ENCODE measurements at regions not wholly inside any gene's neighbourhood (a gene's known extent, or its start where the extent isn't known, plus 50 kb on each side); places are given as distances from the start of the nearest gene placed in this dataset.
A peak's percentile ranks its signal among the peaks of the same experiment; 100 is the strongest.
"Not testable (repeated sequence)": the region's sequence is repeated elsewhere in the genome, so short reads cannot be mapped to it uniquely, and the experiment has no call there.

DNA sequence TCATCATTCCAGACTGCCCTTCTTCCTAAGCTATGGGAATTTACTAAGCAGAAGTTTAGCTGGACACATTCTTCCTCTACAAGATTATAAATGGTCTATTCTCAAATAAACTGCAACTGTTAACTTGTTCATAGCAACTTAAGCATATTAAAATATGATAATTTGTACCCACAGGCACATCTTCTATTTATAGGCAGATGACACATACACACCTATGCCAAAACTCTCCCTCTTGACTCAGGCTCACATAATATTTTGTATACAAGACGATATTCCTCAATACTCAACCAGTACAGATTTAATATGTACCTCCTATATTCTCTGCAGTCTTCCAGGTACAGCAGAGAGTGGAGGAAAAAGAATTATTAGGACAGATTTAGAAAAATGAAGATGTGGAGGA, 232.7 kb upstream of the KIAA1217 start:
- DNase-seq, result no peak

GRCh38 chr10:23978317-23978716, 230.6 kb upstream of the KIAA1217 start:
- no peak for DNase-seq

DNA sequence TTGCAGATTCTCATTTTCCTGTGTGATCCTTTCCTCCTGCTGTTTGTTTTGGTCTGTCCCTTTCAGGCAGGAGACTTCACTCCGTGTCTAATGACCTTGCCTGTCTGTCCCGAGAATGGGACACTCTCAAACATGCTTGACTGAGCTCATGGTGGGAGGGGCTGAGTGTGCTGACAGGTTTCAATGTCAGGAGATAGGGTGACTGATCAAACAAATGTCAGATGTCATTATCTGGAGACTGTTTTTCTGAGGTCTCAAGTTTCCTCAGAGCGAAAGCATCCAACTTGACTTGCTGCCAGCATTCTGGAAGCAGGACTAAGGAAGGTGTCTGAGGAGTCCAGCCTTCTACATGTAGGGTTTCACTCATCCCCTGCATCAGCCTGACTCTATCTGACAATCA, 228.8 kb upstream of the KIAA1217 start:
- no peak for DNase-seq

DNA sequence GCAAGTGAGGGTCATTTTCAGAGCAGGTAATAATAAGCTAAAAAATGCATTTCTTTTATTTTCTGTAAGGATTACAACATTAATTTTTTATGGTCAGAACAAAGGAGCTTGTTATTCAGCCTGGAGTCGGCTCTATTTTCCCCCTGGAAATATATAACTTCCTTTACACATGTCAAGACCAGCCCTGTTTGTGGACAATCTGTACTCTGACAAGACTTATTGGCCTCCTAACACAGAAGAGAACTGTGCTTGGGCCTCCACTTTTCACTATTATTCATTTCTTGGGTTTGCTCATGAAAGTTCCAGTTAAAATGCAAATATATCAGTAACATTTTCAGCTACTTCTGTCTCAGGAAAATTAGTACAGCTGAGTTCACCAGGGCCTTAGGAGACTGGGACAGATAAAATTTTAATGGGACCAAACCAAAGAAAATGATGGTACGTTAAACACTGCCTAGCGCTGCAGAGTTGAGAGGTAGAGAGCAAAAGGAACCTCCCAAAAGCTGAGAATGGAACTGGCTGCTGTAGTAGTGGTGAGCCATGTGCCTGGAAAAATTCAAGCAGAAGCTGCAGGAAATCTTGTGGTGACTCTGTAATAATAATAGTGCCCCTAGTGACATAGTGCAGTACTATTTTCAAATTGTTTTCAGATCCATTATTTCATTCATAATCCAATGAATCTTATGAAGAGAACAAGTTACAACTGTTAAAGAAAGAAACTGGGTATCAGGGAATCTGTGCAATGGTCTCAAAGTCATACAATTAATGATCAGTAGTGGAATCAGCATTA, 227.2 kb upstream of the KIAA1217 start:
- DNase-seq, result no peak

DNA sequence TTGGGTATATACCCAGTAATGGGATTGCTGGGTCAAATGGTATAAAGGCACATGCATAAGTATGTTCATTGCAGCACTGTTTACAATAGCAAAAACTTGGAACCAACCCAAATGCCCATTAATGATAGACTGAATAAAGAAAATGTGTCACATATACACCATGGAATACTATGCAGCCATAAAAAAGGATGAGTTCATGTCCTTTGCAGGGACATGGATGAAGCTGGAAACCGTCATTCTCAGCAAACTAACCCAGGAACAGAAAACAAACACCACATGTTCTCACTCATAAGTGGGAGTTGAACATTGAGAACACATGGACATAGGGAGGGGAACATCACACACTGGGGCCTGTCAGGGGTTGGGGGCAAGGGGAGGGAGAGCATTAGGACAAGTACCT, 224.5 kb upstream of the KIAA1217 start:
- not testable (repeated sequence) for DNase-seq

- DNase-seq, result no peak
Measured at GRCh38 chr10:23988006-23988405, 220.9 kb upstream of the KIAA1217 start.

DNA sequence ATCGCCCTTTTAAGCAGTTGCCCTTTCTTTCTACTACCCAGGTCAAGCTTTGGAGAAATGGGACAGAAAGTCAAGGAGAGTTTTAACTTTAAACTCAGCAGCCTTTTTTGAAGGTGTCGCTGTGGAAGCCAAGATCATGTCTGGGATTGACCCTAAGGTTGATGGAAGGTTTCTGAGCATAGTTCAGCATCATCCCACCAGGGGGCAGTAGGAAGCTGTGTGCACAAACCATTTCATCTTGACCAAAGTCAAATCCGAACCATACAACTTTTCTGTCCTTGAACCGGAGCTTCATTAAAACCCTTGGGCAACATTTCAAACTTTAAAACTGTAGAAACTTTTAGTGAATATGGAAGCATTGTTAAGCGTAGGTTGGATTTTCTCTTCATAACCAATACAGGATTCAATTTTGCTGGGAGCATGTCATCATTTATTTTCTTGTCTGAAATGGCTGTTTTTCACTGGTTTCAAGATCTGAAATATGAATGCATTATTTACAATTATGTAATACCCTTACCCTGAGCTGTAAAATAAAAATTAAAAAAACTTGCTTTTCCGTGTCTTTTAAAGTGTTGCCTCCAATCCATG, 214.4 kb upstream of the KIAA1217 start:
- DNase-seq, result peak; percentile 7

GRCh38 chr10:23999445-23999844, 209.5 kb upstream of the KIAA1217 start:
- DNase-seq, result no peak

- no peak for DNase-seq
Measured at GRCh38 chr10:24000271-24000813, 208.6 kb upstream of the KIAA1217 start.

- no peak for DNase-seq
Measured at GRCh38 chr10:24006741-24007140, 202.2 kb upstream of the KIAA1217 start.

DNA sequence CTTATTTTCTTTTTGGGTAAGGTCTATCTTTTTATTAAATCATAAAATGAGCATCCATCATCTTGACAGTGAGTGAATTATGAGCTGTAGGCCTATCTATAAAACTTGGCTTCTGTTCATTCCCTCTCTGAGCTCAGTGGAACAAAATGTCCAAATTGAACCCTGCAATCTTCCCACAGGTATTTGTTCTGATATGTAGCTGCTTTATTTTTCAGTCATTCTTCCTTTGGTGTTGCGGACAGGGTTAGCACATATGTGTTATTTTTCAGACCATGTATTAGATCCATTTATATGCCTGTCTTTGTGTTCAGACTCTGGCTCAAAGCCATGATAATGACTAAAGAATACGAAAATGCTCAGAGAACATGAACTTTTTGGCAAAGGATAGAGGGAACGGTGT, 201.6 kb upstream of the KIAA1217 start:
- DNase-seq, result no peak

DNA sequence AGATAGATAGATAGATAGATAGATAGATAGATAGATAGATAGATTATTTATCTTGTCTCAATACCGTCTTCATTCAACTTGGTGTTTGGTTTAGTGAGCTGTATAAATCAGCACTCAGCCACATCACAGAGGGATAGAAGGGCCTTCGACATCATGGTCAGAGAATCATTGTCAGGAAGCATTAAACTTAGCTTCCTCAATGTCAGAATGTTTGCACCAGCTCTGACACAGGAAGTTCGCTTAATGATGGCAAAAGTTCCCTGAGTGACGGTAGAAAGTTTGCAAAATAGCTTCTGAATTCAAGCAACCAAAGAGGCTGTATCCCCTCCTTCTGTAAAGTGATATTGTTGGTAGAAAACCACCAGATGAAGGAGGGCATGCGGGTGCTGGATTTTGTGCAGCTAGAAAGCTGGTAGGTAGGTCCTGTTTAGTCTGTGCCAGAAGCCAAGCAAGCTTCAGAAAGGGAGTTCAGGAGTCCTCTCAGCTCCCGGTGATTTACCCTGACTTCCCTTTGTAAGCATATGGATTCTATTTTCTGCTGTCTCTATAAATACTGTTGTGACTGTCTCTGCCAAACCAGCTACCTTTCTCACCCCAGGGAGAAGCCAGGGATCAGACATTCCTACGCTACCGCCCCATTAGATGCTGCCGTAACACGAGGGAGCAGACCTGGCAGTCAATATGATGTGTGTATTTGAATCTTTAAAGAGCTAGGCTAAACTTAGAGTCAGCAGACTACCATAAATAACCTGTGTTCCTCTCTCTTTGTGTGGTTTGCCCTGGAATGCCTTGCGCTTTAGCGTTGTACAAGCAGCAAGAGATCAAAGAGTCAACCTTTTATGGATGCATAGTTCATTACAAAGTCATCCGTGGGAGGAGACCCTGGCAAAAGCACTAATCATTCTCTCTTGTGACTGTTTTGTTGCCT, 200.5 kb upstream of the KIAA1217 start:
- DNase-seq, result no peak

- no peak for DNase-seq
Measured at GRCh38 chr10:24009115-24009514, 199.8 kb upstream of the KIAA1217 start.

GRCh38 chr10:24009736-24010135, 199.2 kb upstream of the KIAA1217 start:
- DNase-seq, result no peak

DNA sequence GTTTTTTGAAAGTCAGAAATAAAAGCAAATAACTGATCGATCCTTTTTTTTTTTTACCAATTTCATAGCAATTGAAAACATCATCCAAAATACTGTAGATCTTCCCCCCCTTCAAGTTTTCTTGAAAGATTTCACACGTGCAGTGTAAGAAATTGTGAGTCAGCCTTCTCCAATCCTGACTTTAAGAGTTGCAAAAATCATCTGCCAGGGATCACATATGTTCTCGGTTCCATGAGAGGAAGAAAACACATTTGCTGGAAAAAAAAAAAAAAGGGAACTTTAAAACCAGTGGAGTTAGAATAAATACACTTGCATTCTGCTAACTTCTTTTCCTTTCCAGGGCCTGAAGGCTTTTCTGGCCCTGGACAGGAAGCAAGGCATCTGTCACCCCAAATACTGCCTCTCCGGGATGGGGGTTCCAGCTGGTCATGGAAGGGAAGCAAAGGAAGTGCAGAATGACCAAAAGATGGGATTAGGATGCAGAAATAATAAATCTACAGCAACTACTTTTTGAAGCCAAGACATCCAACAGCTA, 198.4 kb upstream of the KIAA1217 start:
- no peak for DNase-seq

DNA sequence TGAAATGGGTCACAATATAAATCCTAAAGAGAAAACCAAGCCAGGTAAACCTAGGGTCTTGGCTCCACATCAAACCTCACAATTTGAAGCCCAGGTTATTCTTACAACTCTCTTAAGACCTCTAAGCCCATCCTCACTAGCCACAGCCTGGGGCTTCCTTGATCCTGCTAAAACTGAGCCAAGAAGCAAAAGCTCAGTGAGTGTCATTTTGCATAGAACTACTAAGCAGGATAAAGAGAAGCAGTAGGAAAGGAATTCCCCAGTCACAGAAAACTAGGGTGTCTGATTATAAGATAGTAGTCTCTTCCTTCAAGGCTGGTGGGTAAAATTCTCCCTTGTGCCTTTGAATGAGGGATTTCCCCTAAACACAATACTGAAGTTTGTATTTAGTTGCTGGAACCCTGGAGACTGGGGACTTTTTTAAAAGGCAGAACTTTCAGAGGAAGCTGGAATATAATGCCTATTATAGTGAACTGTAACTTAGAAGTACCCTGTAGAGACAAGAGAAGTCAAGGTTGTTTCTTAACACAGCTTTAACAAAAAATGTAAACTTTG, 196.6 kb upstream of the KIAA1217 start:
- no peak for DNase-seq

DNA sequence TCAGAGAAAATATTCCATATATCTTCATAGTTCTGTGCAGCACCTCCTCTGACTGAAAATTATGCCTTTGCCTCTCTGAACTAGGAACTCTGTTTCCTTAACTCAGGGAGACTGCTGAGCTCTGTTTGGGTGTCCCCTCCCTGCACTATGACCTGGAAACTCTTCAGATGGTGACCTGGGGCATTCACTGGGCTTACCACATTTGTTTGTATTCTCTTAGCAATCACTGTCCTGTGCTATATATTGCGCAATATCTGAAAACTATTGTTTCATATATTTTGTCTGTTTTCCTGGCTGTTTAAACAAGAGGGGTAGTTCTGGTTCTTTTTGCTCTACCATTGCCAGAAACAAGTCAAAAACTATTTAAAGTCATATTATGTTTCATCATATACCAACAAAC, 181.8 kb upstream of the KIAA1217 start:
- DNase-seq, result no peak

DNA sequence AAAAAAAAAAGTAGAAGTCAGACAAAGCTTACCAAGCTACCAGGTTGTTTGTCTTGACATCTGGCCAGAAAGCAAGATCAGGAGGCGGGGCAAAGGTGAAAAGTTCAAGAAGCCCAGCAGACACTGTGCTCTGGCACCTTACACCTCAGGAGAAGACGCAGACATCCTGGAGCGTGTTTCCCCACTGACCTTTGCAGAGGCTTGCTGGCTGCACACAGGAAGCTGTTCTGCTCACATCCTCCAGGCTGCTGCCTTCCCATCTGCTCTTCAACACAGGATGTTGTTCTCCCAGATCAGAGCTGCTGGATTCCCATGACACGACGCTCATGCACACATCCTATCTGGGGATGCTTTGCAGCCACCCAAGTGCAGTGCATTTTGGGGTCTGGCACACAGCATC, 174.4 kb upstream of the KIAA1217 start:
- DNase-seq, result peak; percentile 2

GRCh38 chr10:24035761-24036160, 173.2 kb upstream of the KIAA1217 start:
- no peak for DNase-seq

DNA sequence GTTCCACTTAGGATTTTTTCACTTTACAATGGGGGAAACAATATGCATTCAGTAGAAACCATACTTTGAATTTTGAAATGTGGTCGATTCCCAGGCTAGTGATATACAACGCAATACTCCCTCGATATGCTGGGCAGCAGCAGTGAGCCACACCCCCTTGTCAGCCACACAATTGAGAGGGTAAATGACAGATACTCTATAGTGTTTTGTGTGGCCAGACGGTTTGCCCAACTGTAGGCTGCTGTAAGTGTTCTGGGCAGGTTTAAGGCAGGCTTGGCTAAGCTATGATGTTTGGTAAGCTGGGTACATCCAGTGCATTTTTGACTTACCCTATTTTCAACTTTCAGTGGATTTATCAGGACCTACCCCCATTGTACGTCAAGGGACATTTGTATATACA, 169.6 kb upstream of the KIAA1217 start:
- DNase-seq, result no peak

- DNase-seq, result no peak
Measured at GRCh38 chr10:24039897-24040296, 169.0 kb upstream of the KIAA1217 start.

- DNase-seq, result no peak
Measured at GRCh38 chr10:24041034-24041433, 167.9 kb upstream of the KIAA1217 start.

DNA sequence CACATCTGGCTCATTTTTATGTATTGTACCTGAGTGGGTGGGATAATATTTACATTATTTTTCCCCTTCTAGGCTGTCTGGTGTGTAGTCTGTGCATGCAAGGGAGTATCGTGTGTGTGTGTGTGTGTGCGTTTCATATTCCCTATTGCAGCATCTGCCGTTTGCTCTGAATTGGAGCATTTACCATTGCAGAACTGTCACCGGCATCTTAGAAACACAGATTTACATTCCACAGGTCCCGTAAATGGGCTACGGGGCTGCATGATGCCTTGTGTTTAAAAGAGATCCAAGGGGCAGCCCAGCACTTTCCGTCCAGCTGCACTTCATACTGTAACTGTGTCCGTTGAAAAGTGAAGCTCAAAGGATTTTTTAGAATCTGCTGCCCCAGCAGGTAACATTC, 167.1 kb upstream of the KIAA1217 start:
- no peak for DNase-seq
